DMS53 treated with DMSO at 0.1 percent for 48 hours (cell line): ENCODE measurements at regions not wholly inside any gene's neighbourhood (a gene's known extent, or its start where the extent isn't known, plus 50 kb on each side); places are given as distances from the start of the nearest gene placed in this dataset.

Experiments used
- DNase-seq: peaks from one replicate; lab custom pipeline; 2025; ENCODE audit not compliant: unreplicated experiment; lab: John Stamatoyannopoulos, UW

DNA sequence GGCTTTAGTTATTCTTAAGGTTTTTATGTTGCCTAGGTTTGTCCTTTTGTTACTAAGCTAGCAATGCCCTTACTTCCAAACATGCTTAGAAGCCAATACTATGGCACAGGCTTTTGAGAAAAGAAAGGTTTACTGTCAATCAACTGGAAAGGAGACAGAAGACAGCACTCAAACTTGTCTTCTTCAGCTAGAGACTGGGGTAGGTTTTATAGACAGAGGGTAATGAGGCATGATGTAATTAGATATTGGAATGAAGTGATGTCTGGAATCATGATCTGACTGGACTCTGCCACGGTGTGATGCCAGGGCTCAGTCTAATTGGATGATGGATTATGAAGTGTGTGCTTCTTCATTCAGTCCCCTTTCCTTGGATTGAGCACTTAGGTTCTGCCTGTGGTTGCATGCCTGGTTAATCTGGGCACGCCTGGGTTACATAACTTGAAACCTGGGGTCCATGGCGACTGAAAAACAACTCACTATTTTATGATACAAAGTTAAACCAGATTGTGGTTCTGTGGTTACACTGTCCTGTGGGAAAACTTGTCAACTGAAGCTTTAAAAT is 625.8 kb downstream of the BRINP3 start:
- no peak for DNase-seq

DNA sequence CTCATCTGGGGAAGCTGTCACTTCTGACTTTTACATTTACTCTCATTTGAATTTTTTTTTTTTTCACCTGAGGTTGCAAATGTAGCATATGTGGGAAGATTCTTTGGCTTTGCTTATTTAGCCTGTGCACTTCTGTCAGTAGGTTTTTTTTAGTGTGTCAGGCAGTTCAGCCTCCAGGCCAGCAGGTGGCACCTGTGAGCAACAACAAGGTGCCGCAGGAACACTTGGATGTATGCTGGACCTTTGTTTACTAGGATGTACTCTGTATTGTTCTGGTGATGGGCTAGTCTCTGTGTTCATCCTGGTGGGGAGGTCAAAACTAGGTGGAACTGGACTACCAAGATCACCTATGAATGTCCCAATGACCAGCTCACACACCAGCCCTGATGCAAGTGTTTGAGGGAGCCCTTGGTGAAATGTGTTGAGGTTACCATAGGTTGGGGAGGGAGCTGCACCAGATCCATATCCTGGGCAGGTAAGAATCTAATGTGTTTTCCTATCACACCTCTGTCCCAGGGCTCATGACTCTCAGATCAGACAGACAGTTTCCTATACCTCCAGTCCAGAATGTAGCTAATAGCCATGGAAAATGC is 618.2 kb downstream of the BRINP3 start:
- no peak for DNase-seq

GRCh38 chr1:189866606-189867005 is 611.1 kb downstream of the BRINP3 start:
- no peak for DNase-seq

DNA sequence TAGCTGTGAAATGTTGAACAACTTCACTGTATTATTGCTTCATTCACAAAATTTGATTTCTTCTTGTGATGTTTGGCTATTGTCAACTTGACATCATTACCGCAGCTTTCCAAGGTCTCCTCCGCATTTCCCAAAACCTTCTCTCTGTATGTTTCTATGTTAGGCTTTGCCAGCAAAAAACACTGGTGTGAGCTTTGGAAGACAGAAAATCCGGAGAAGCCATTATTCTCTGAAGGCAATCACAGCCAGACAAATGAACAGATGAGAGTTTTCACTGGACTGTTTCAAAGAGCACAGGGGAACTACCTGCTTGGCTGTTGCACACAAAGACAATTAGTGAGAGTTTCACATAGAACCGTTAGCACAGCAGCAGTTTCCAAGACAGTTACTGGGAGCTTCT is 609.6 kb downstream of the BRINP3 start:
- no peak for DNase-seq

- no peak for DNase-seq
These were observed 602.8 kb downstream of the BRINP3 start for GRCh38 chr1:189874715-189875435.

DNA sequence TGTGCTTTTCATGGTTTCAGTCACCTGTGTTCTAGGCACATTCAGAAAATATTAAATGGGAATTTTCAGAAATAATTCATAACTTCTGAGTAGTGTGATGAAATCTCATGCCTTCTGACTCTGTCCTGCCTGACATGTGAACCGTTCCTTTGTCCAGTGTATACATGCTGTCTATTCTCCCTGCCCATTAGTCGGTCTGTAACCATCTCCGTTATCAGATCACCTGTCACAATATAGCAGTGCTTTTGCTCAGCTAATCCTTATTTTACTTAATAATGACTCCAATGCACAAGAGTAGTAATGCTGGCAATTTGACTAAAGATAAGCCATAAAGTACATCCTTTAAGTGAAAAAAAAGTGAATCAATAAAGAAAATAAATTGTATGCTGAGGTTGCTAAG is 597.5 kb downstream of the BRINP3 start:
- no peak for DNase-seq

- DNase-seq, result no peak
These were observed 577.8 kb downstream of the BRINP3 start for GRCh38 chr1:189899686-189900425.

- DNase-seq, result no peak
These were observed 573.2 kb downstream of the BRINP3 start for GRCh38 chr1:189904509-189904908.

- DNase-seq, result no peak
These were observed 569.6 kb downstream of the BRINP3 start for GRCh38 chr1:189908113-189908512.

GRCh38 chr1:189921613-189922012 is 556.1 kb downstream of the BRINP3 start:
- DNase-seq, result no peak

DNA sequence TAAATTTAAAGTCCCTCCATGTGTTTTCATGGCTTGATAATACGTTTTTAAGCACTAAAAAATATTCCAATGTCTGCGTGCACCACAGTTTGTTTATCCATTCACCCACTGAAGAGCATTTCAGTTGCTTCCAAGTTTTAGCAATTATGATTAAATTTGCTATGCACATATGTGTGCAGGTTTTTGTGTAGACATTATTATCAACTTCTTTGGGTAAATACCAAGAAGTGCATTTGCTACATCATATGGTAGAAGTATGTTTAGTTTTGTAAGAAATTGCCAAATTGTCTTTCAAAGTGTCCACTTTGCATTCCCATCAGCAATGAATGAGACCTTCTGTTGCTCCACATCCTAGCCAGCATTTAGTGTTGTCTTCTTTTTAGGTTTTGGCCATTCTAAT is 550.0 kb downstream of the BRINP3 start:
- DNase-seq, result no peak

DNA sequence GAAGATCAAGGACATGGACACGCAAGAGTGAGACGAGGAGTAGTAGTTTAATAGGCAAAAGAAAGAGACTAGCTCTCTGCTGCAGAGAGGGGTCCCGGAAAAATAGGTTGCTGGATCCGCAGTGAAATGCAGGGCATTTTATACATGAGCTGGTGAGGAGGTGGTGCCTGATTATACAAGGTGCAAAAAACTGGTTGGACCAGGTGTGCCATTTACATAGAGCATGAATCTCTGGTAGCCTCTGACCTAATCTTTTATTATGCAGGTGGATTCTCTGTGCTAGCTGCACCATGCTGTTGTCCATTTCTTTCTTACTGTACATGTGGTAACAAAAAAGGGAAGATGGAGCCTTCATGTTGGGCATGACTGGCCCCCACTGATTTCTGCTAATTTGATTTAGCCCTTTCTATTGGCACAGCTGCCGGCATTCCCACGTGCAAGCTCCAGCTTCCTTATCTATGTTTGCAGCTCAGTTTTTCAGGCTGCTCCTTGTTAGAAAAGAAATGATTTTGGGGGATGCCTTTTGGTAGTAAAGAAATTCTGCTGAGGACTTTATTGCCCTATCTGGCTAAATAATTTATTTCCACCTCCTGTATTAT is 548.1 kb downstream of the BRINP3 start:
- DNase-seq, result peak; percentile 32

DNA sequence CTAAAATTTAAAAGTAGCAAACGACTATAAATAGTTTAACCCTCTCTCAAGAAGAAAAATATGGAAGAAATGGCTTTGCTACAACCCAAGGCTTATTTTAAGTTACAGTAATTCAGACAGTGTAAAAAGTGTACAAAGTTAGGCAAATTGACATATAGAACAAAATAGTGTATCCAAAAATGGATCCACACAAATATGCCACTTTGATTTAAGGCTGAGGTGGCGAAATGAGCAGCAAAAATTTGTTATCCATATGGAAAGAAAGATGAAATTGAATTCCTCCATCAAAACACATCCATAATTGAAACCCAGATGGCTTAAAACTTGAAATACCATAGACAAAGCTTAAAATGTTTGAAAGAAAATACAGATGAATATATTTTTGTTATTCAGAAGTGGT is 540.8 kb downstream of the BRINP3 start:
- no peak for DNase-seq

- no peak for DNase-seq
These were observed 537.7 kb downstream of the BRINP3 start for GRCh38 chr1:189939967-189940366.

DNA sequence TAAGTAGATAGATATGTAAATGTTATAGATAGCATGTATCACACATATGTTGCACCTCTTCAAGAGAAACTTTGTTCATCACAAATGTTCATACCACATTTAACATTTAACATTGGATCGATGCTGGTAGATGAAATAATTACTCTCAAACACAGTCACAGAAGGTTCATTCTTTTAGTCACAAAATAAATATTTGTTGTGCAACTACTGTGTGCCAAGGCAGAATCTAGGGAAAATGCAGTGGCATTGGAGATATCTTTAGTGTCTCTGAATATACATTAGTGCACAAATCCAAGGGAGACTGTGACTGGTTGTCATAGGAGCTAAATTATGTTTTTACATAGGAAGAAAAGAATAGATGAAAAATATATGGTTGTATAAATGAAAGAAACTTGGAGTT is 535.7 kb downstream of the BRINP3 start:
- DNase-seq, result no peak

DNA sequence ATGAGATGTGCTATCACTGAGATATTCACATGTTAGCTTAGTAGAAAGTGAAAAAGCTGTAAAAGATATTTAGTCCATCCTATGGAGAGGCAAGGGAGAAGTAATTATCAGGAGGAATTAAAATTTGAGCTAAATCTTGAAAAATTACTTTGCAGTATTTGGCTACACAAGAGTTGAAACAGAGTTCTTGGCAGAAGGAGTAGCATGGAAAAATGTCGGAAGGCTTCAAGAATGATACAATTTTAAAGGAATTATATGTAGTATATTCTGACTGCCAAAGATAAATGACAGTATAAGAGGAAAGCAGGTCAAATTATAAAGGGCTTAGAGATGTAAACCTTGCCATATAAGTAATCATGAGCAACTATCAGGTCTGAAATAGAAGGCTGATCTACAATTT is 518.9 kb downstream of the BRINP3 start:
- no peak for DNase-seq

DNA sequence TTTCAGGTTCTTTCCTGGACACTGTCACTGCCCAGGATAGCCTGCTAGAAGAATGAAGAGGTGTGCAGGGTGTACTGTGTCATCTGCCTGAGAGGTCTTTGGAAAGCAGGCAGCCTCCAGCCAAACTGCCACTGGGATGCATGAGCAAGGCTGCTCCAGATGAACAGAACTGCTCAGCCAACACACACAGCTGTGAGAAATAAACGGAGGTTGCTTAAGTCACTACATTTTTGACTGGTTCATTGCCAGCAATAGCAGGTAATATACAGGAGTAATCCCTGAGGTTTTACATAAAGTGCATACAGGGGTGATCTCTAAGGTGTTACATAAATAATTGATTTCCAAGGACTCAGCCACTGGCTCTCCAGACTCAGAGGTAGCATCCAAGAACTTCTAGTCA is 516.9 kb downstream of the BRINP3 start:
- no peak for DNase-seq

GRCh38 chr1:189962181-189962580 is 515.5 kb downstream of the BRINP3 start:
- DNase-seq, result no peak

DNA sequence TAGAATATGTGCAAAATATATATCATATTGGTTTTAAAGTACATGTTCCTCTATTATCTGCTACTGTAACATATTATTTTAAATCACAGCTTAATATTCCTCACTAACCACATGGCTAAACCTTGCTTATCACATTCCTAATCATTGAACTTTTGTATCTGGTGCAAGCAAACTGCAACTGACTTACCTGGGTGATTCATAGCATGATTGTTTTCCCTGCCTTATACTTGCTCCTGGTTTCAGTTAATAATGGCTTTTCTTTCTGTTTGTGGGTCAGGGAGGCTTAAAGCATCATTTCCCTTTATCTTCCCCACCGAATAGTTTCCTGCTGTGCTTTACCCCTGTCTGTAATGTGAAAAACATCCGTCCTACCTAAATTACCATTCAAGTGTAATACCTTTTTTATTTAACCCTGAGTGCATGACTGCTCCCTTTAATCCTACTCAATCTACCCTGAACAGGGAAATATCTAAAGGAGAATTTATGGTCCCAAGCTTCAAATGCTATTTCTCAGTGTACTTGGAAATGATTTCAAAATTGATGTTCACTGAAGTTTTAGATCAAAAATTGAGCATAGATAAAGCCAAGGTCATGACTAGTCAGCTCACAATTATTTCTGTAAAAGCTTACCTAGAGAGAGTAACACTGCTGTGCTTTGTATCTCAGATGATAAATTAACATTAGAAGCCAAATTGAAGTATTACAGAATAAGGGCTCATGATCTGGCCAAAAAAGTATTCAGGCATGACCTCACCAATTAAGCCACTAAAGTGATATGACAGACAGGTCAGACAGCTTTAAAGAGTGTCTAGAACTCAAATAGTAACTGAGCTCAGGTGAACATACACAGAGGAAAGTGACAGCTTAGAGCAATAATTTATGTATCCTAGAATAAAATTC is 507.1 kb downstream of the BRINP3 start:
- DNase-seq, result peak; percentile 5

DNA sequence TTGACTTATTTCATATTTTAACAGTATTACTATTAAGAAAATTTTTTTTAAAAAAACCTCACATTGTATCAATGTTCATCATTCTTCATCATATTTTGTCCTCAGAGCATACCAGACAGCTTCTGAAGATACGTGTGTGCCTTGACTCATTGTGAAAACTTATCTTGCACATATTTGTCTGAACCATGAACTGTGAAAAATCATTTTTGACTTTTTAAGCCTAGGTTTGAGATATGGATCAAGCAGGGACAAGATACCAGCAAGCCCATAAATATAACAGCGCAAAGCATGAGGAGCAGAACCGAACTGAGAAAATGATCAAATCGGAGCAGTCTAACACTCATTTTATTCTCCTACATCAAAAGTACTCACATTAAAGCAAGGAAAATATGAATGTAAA is 506.0 kb downstream of the BRINP3 start:
- DNase-seq, result no peak

- no peak for DNase-seq
These were observed 500.5 kb downstream of the BRINP3 start for GRCh38 chr1:189977184-189977583.
